MM.1S (cell line): ENCODE measurements at regions not wholly inside any gene's neighbourhood (a gene's known extent, or its start where the extent isn't known, plus 50 kb on each side); places are given as distances from the start of the nearest gene placed in this dataset.

Experiments used
- DNase-seq: peaks from one replicate; pipeline ENCODE4 v3.0.0-alpha.2; 2015
- H2AFZ ChIP-seq: fragments of 300-600 bp; sonication (generic); 2 replicates; pipeline ENCODE4 v1.6.0; 2016; ENCODE audit warnings: antibody characterized with exemption, low read length
- H3F3A ChIP-seq: fragments of 300-600 bp; sonication (generic); 2 replicates; pipeline ENCODE4 v1.6.1; 2016; ENCODE audit warnings: mild to moderate bottlenecking, antibody characterized with exemption, low read length, moderate library complexity, mixed read lengths; ENCODE audit not compliant: insufficient read depth
- H3K27ac ChIP-seq: fragments of 300-600 bp; sonication (generic); 2 replicates; pipeline ENCODE4 v1.5.1; 2016; ENCODE audit warnings: mild to moderate bottlenecking, low read length
- H3K27me3 ChIP-seq: fragments of 300-600 bp; sonication (generic); replicated peaks from 2 replicates; pipeline ENCODE4 v1.6.0; 2016; ENCODE audit warnings: low read length; ENCODE audit not compliant: insufficient read depth
- H3K36me3 ChIP-seq: fragments of 300-600 bp; sonication (generic); replicated peaks from 2 replicates; pipeline ENCODE4 v1.6.1; 2016; ENCODE audit warnings: mild to moderate bottlenecking, low read length, mixed read lengths; ENCODE audit not compliant: insufficient read depth
- H3K4me1 ChIP-seq: fragments of 300-600 bp; sonication (generic); 2 replicates; pipeline ENCODE4 v1.6.1; 2016; ENCODE audit warnings: low read length, mixed read lengths
- H3K4me2 ChIP-seq: fragments of 300-600 bp; sonication (generic); 2 replicates; pipeline ENCODE4 v1.6.0; 2016; ENCODE audit warnings: low read depth, low read length
- H3K4me3 ChIP-seq: fragments of 300-600 bp; sonication (generic); 2 replicates; pipeline ENCODE4 v1.5.1; 2016; ENCODE audit warnings: low read length, mixed read lengths
- H3K79me2 ChIP-seq: fragments of 300-600 bp; sonication (generic); 2 replicates; pipeline ENCODE4 v1.6.1; 2016; ENCODE audit warnings: mixed run types, low read length, mixed read lengths
- H3K9ac ChIP-seq: fragments of 300-600 bp; sonication (generic); 2 replicates; pipeline ENCODE4 v1.6.1; 2016; ENCODE audit warnings: low read length, mixed read lengths
- H3K9me2 ChIP-seq: fragments of 300-600 bp; sonication (generic); replicated peaks from 2 replicates; pipeline ENCODE4 v1.6.1; 2016; ENCODE audit warnings: mild to moderate bottlenecking, low read length, mixed read lengths; ENCODE audit not compliant: insufficient read depth
- H3K9me3 ChIP-seq: fragments of 300-600 bp; sonication (generic); replicated peaks from 2 replicates; pipeline ENCODE4 v1.6.1; 2016; ENCODE audit warnings: mild to moderate bottlenecking, low read length, mixed read lengths; ENCODE audit not compliant: insufficient read depth
- H4K20me1 ChIP-seq: fragments of 300-600 bp; sonication (generic); 2 replicates; pipeline ENCODE4 v1.6.1; 2016; ENCODE audit warnings: mild to moderate bottlenecking, low read length, moderate library complexity, mixed read lengths; ENCODE audit not compliant: insufficient read depth
- EZH2 ChIP-seq: fragments of 300-600 bp; sonication (generic); optimal IDR thresholded peaks from 2 replicates; pipeline ENCODE3; 2017; ENCODE audit warnings: low read depth, mild to moderate bottlenecking, antibody characterized with exemption, low read length, mixed read lengths
- EZH2phosphoT487 ChIP-seq: fragments of 300-600 bp; sonication (generic); IDR thresholded peaks from 2 replicates; pipeline ENCODE4 v1.6.1; 2018; ENCODE audit warnings: antibody characterized with exemption, low read length
- TF ChIP-seq, protein P1 (sequence below): fragments of 300-600 bp; sonication (generic); IDR thresholded peaks from 2 replicates; pipeline ENCODE4 v1.5.1; 2016; ENCODE audit warnings: antibody characterized with exemption, low read length, mixed read lengths

DNA sequence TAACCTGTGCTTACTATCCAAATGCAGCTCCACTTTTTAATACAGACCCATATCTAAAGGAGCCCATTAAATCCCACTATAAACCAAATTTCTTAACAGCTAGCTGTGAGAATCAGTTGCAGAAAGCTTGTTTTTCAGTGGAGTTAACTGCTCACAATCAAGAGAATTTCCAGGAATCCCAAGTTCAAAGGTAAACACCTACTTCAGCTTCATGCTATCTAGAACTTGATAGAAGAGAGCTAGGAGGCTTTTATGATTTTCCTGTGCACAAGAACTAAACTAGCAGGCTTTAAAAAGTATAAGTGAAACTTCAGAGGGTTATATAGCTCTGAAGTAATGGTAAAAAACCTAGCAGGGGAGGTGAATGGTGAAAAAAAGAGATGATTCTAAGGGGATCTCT is 96.2 kb upstream of the PABPC4L start:
- Histone ChIP-seq H3K9me2 (no peaks in the 10 kb centered on the region), H3K4me2 (no peak overlapping the region), H3K79me2 (no peaks in the 10 kb centered on the region), H2AFZ (no peak overlapping the region), H4K20me1 (no peaks in the 10 kb centered on the region), H3K9ac (no peak overlapping the region), H3K4me3 (no peak overlapping the region), H3K27me3 (no peaks in the 10 kb centered on the region), H3F3A (no peaks in the 10 kb centered on the region), H3K27ac (no peak overlapping the region), H3K4me1 (no peaks in the 10 kb centered on the region), H3K9me3 (no peaks in the 10 kb centered on the region), H3K36me3 (no peaks in the 10 kb centered on the region)
- no peak for DNase-seq
- TF ChIP-seq, protein P1, sequence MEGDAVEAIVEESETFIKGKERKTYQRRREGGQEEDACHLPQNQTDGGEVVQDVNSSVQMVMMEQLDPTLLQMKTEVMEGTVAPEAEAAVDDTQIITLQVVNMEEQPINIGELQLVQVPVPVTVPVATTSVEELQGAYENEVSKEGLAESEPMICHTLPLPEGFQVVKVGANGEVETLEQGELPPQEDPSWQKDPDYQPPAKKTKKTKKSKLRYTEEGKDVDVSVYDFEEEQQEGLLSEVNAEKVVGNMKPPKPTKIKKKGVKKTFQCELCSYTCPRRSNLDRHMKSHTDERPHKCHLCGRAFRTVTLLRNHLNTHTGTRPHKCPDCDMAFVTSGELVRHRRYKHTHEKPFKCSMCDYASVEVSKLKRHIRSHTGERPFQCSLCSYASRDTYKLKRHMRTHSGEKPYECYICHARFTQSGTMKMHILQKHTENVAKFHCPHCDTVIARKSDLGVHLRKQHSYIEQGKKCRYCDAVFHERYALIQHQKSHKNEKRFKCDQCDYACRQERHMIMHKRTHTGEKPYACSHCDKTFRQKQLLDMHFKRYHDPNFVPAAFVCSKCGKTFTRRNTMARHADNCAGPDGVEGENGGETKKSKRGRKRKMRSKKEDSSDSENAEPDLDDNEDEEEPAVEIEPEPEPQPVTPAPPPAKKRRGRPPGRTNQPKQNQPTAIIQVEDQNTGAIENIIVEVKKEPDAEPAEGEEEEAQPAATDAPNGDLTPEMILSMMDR: no peak
- TF ChIP-seq EZH2phosphoT487 (no peak), EZH2 (no peak)

DNA sequence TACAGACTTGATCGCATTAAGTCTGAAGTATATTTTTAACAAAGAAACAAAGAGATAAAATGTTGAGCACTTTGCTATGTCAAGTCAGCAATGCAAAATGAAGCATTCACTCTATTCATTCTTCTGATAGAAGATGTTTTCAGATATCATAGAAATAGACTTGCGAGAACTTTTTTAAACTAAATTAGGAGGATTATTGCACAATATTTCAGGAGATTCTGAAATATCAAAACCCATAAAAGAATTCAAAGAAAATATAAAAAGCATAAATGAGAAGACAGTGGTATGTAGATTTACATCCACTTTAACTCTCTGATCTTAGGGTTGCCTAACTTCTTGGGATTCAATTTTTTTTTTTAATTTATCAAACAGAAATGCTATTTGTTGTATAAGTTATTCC is 81.1 kb upstream of the PABPC4L start:
- Histone ChIP-seq H3K36me3 (no peaks in the 10 kb centered on the region), H3K4me3 (no peak overlapping the region), H3K27ac (no peak overlapping the region), H3K4me2 (no peak overlapping the region), H4K20me1 (no peaks in the 10 kb centered on the region), H3K79me2 (no peaks in the 10 kb centered on the region), H3K4me1 (no peaks in the 10 kb centered on the region), H3F3A (no peaks in the 10 kb centered on the region), H3K9me2 (no peaks in the 10 kb centered on the region), H3K27me3 (no peaks in the 10 kb centered on the region), H3K9ac (no peak overlapping the region), H2AFZ (no peak overlapping the region), H3K9me3 (no peaks in the 10 kb centered on the region)
- no peak for DNase-seq
- TF ChIP-seq EZH2phosphoT487 (no peak), EZH2 (no peak)
- TF ChIP-seq, protein P1: no peak

DNA sequence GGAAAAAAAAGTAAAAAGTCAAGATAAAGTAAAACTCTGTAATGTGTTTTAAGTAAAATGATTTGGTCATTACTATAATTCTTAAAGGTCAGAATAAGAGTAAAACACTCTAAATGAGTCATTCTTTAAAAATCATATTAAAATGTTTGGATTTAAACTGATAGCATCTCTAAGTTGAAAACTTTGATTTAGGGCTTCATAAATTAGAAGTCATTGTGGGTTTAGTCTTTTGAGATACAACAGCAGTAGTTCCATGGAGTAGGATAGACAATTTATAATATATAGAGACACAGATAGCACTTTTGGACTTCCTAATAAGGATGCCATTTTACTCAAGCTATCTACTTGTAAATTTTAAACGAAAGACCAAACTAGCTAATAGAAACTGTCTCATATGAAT is 77.1 kb upstream of the PABPC4L start:
- Histone ChIP-seq H3K4me1 (no peaks in the 10 kb centered on the region), H3K4me2 (no peak overlapping the region), H3K36me3 (no peaks in the 10 kb centered on the region), H3K27me3 (no peaks in the 10 kb centered on the region), H3F3A (no peaks in the 10 kb centered on the region), H3K27ac (no peak overlapping the region), H2AFZ (no peak overlapping the region), H3K9me2 (no peaks in the 10 kb centered on the region), H3K4me3 (no peak overlapping the region), H4K20me1 (no peaks in the 10 kb centered on the region), H3K79me2 (no peaks in the 10 kb centered on the region), H3K9me3 (no peaks in the 10 kb centered on the region), H3K9ac (no peak overlapping the region)
- TF ChIP-seq, protein P1: no peak
- TF ChIP-seq EZH2 (no peak), EZH2phosphoT487 (no peak)
- no peak for DNase-seq

DNA sequence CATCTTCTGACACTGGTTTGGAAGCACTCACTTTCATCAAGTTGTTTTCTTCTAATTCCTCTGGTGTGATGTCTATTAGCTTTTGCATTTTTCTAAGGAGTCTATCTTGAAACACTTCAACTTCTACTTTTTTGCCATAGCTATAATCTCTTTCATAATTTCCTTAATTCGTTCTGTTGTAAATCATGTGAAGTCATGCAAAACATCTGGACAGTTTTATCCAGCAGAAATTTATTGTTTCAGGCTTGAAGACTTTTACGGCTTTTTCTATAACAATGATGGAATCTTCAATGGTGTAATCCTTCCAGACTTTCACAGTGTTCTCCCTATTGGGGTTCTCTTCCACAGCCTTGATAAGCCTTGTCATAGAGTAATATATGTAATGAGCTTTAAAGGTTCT is 74.9 kb upstream of the PABPC4L start:
- no peak overlapping the region for H2AFZ ChIP-seq
- no peak overlapping the region for H3K4me2 ChIP-seq
- no peak for DNase-seq
- H3K36me3 ChIP-seq: no peaks in the 10 kb centered on the region
- H3K4me1 ChIP-seq: no peaks in the 10 kb centered on the region
- TF ChIP-seq, protein P1: no peak
- TF ChIP-seq EZH2 (no peak), EZH2phosphoT487 (no peak)
- no peaks in the 10 kb centered on the region for H3F3A ChIP-seq
- H3K9me2 ChIP-seq: no peaks in the 10 kb centered on the region
- no peaks in the 10 kb centered on the region for H3K27me3 ChIP-seq
- no peak overlapping the region for H3K4me3 ChIP-seq
- no peak overlapping the region for H3K27ac ChIP-seq
- no peak overlapping the region for H3K9ac ChIP-seq
- no peaks in the 10 kb centered on the region for H3K79me2 ChIP-seq
- H3K9me3 ChIP-seq: no peaks in the 10 kb centered on the region
- no peaks in the 10 kb centered on the region for H4K20me1 ChIP-seq
